H1 (cell line): ENCODE measurements at regions not wholly inside any gene's neighbourhood (a gene's known extent, or its start where the extent isn't known, plus 50 kb on each side); places are given as distances from the start of the nearest gene placed in this dataset.

Source experiments
- CTCF ChIA-PET: fragments of 300-600 bp; sonication (Branson Sonifier 250); formaldehyde crosslinking; loops from one replicate; lab custom pipeline; 2021; ENCODE audit not compliant: partially characterized antibody; lab: Charles Lee
- POLR2A ChIA-PET: fragments of 300-600 bp; sonication (Branson Sonifier 250); formaldehyde crosslinking; loops from one replicate; lab custom pipeline; 2021; ENCODE audit warnings: inconsistent platforms; ENCODE audit not compliant: partially characterized antibody; lab: Charles Lee
- DNase-seq, 2 experiments: peaks; one replicate each; pipeline versions ENCODE4 v3.0.0 to v3.0.0-alpha.2; 2010 to 2022; ENCODE audit warnings: low spot score in 2 of 2, low read depth in 1 of 2, mixed read lengths in 1 of 2
- FAIRE-seq: peaks from 2 replicates; lab custom pipeline; 2011; peaks lifted over from hg19 to GRCh38; lab: Jason Lieb, UNC
- H2AFZ ChIP-seq: 2 replicates; pipeline ENCODE4 v1.8.1; 2012; ENCODE audit warnings: low read length, inconsistent platforms
- H2AK5ac ChIP-seq: 2 replicates; pipeline ENCODE4 v1.6.1; 2013; ENCODE audit warnings: low read depth, low read length
- H2BK120ac ChIP-seq: replicated peaks from 2 replicates; pipeline ENCODE3; 2013; ENCODE audit warnings: low read depth, low read length, inconsistent platforms
- H2BK12ac ChIP-seq: 2 replicates; pipeline ENCODE4 v1.6.1; 2013; ENCODE audit warnings: low read depth, low read length
- H2BK15ac ChIP-seq: 2 replicates; pipeline ENCODE4 v1.6.1; 2013; ENCODE audit warnings: low read length
- H2BK20ac ChIP-seq: 2 replicates; pipeline ENCODE4 v1.6.1; 2013; ENCODE audit warnings: low read length
- H2BK5ac ChIP-seq: 2 replicates; pipeline ENCODE4 v1.6.1; 2013; ENCODE audit warnings: low read depth, low read length
- H3K14ac ChIP-seq: 2 replicates; pipeline ENCODE4 v1.6.1; 2013; ENCODE audit warnings: inconsistent platforms; ENCODE audit not compliant: insufficient read length
- H3K18ac ChIP-seq: 2 replicates; pipeline ENCODE4 v1.6.1; 2013; ENCODE audit warnings: low read length; ENCODE audit errors: extremely low read depth
- H3K23ac ChIP-seq: 2 replicates; pipeline ENCODE4 v1.6.1; 2013; ENCODE audit warnings: inconsistent platforms; ENCODE audit not compliant: insufficient read length
- H3K23me2 ChIP-seq: 2 replicates; pipeline ENCODE4 v1.6.1; 2013; ENCODE audit warnings: low read depth, low read length
- H3K27ac ChIP-seq: 2 replicates; pipeline ENCODE4 v1.6.1; 2011; ENCODE audit warnings: low read depth, low read length, inconsistent platforms
- H3K27me3 ChIP-seq, 4 experiments: replicated peaks in 1 of 4; 1 replicate in 1 of 4; 2 replicates in 3 of 4; pipeline versions ENCODE4 v1.6.1 to v1.8.1; 2011 to 2013; ENCODE audit warnings: low read length in 3 of 4, mild to moderate bottlenecking in 3 of 4, inconsistent platforms in 2 of 4, mixed read lengths in 2 of 4, moderate library complexity in 1 of 4; ENCODE audit not compliant: control insufficient read depth in 3 of 4, insufficient read depth in 3 of 4; ENCODE audit errors: extremely low read depth in 1 of 4
- H3K36me3 ChIP-seq, 4 experiments: 2 replicates each; pipeline versions ENCODE4 v1.6.1 to v1.8.1; 2011 to 2013; ENCODE audit warnings: mild to moderate bottlenecking in 4 of 4, low read length in 3 of 4, moderate library complexity in 2 of 4, control low read depth in 1 of 4, inconsistent platforms in 1 of 4; ENCODE audit not compliant: insufficient read depth in 4 of 4, control insufficient read depth in 2 of 4
- H3K4ac ChIP-seq: replicated peaks from 2 replicates; pipeline ENCODE3; 2013; ENCODE audit warnings: low read length, low read depth, mixed read lengths, inconsistent platforms; ENCODE audit not compliant: insufficient read length
- H3K4me1 ChIP-seq, 4 experiments: replicated peaks in 1 of 4; 1 replicate in 1 of 4; 2 replicates in 3 of 4; pipeline versions ENCODE4 v1.6.1 to v1.8.1; 2011 to 2013; ENCODE audit warnings: low read length in 3 of 4, inconsistent platforms in 2 of 4, mixed read lengths in 1 of 4; ENCODE audit not compliant: insufficient read depth in 4 of 4, control insufficient read depth in 3 of 4
- H3K4me2 ChIP-seq, 2 experiments: 2 replicates each; pipeline versions ENCODE4 v1.6.1 to v1.8.1; 2011 to 2013; ENCODE audit warnings: low read depth in 2 of 2, low read length in 2 of 2, control low read depth in 1 of 2, inconsistent platforms in 1 of 2, mild to moderate bottlenecking in 1 of 2; ENCODE audit not compliant: insufficient read depth in 1 of 2
- H3K4me3 ChIP-seq, 4 experiments: fragments of 200-600, 300-600 bp in 1 of 4; sonication (generic), shearing (Covaris generic), sonication (Bioruptor Twin) in 1 of 4; 2 replicates each; pipeline versions ENCODE4 v1.5.1 to v1.8.1; 2011 to 2016; ENCODE audit warnings: low read length in 4 of 4, low read depth in 3 of 4, control low read depth in 2 of 4, inconsistent platforms in 2 of 4, mild to moderate bottlenecking in 2 of 4, mixed read lengths in 1 of 4, moderate library complexity in 1 of 4; ENCODE audit not compliant: insufficient read depth in 2 of 4; ENCODE audit errors: extremely low read depth in 1 of 4
- H3K56ac ChIP-seq: replicated peaks from 2 replicates; pipeline ENCODE3; 2013; ENCODE audit warnings: low read depth, mild to moderate bottlenecking, mixed read lengths, low read length, inconsistent platforms; ENCODE audit not compliant: insufficient read length
- H3K79me1 ChIP-seq: 2 replicates; pipeline ENCODE4 v1.6.1; 2013; ENCODE audit warnings: low read depth, low read length, control low read depth
- H3K79me2 ChIP-seq, 2 experiments: 2 replicates each; pipeline versions ENCODE4 v1.6.1 to v1.8.1; 2012 to 2013; ENCODE audit warnings: low read length in 2 of 2, mild to moderate bottlenecking in 2 of 2, inconsistent platforms in 1 of 2; ENCODE audit not compliant: insufficient read depth in 2 of 2, control insufficient read depth in 1 of 2
- H3K9ac ChIP-seq, 4 experiments: replicated peaks in 1 of 4; 1 replicate in 1 of 4; 2 replicates in 3 of 4; pipeline versions ENCODE4 v1.6.1 to v1.8.1; 2011 to 2013; ENCODE audit warnings: low read depth in 3 of 4, low read length in 3 of 4, control low read depth in 2 of 4, mild to moderate bottlenecking in 2 of 4, moderate library complexity in 2 of 4, inconsistent platforms in 1 of 4; ENCODE audit errors: extremely low read depth in 1 of 4
- H3K9me3 ChIP-seq, 2 experiments: 2 replicates each; pipeline versions ENCODE4 v1.6.1 to v1.8.1; 2012 to 2013; ENCODE audit warnings: mild to moderate bottlenecking in 2 of 2, moderate library complexity in 2 of 2, control low read depth in 1 of 2, inconsistent platforms in 1 of 2, low read depth in 1 of 2, low read length in 1 of 2, mixed read lengths in 1 of 2; ENCODE audit not compliant: insufficient read depth in 2 of 2
- H4K20me1 ChIP-seq, 2 experiments: replicated peaks in 1 of 2; 2 replicates each; pipeline versions ENCODE3 to v1.8.1; 2011 to 2013; ENCODE audit warnings: inconsistent platforms in 2 of 2, low read length in 2 of 2, mild to moderate bottlenecking in 1 of 2; ENCODE audit not compliant: insufficient read depth in 2 of 2, control insufficient read depth in 1 of 2
- H4K5ac ChIP-seq: 2 replicates; pipeline ENCODE4 v1.6.1; 2013; ENCODE audit warnings: low read length, low read depth, mixed read lengths, inconsistent platforms; ENCODE audit not compliant: insufficient read length
- H4K8ac ChIP-seq: 2 replicates; pipeline ENCODE4 v1.8.0; 2013; ENCODE audit warnings: mild to moderate bottlenecking, moderate library complexity, low read length, inconsistent platforms; ENCODE audit not compliant: insufficient read depth; ENCODE audit errors: extremely low read depth
- H4K91ac ChIP-seq: replicated peaks from 2 replicates; pipeline ENCODE3; 2013; ENCODE audit warnings: low read length, mixed read lengths, inconsistent platforms; ENCODE audit not compliant: insufficient read length
- BCL11A ChIP-seq, 2 experiments: IDR thresholded peaks; one replicate each; pipeline ENCODE4 v1.6.1; 2011; ENCODE audit warnings: low read depth in 2 of 2, low read length in 2 of 2, mild to moderate bottlenecking in 2 of 2
- BRCA1 ChIP-seq: IDR thresholded peaks from 2 replicates; pipeline ENCODE4 v1.6.1; 2012; ENCODE audit warnings: low read depth, low read length, improper control_type of control experiment
- CHD2 ChIP-seq: IDR thresholded peaks from 2 replicates; pipeline ENCODE4 v1.6.1; 2012; ENCODE audit warnings: low read length, improper control_type of control experiment
- CREB1 ChIP-seq: IDR thresholded peaks from 2 replicates; pipeline ENCODE4 v1.6.1; 2012; ENCODE audit warnings: inconsistent platforms
- POLR2A ChIP-seq, 2 experiments: IDR thresholded peaks; 1 replicate in 1 of 2; 2 replicates in 1 of 2; pipeline ENCODE4 v1.6.1; 2011; ENCODE audit warnings: low read depth in 2 of 2, low read length in 2 of 2, mild to moderate bottlenecking in 2 of 2; ENCODE audit errors: control extremely low read depth in 1 of 2
- RXRA ChIP-seq: IDR thresholded peaks from 2 replicates; pipeline ENCODE4 v1.6.1; 2011; ENCODE audit warnings: low read depth, mild to moderate bottlenecking, low read length, moderate library complexity; ENCODE audit not compliant: insufficient read depth
- SIN3A ChIP-seq, 2 experiments: IDR thresholded peaks in 1 of 2; conservative IDR thresholded peaks in 1 of 2; 2 replicates each; pipeline ENCODE4 v1.6.1; 2011 to 2012; ENCODE audit warnings: low read length in 2 of 2, improper control_type of control experiment in 1 of 2, low read depth in 1 of 2, mild to moderate bottlenecking in 1 of 2
- SP2 ChIP-seq: IDR thresholded peaks from 2 replicates; pipeline ENCODE4 v1.6.1; 2012; ENCODE audit warnings: mild to moderate bottlenecking, low read length, inconsistent platforms
- TAF7 ChIP-seq: optimal IDR thresholded peaks from 2 replicates; pipeline ENCODE3; 2011; ENCODE audit warnings: low read depth, mild to moderate bottlenecking, inconsistent platforms, low read length, moderate library complexity, borderline replicate concordance
- WGBS, 2 experiments: shearing (Covaris generic) in 1 of 2; methylation state at CpG; one replicate each; pipeline versions ENCODE4 v1.1.6 to v1.1.7; 2013 to 2015; ENCODE audit warnings: low lambda C conversion rate in 2 of 2, mixed read lengths in 2 of 2, inconsistent platforms in 1 of 2, low coverage in 1 of 2, missing lambda C conversion rate in 1 of 2; ENCODE audit not compliant: insufficient replicate concordance in 2 of 2, insufficient coverage in 1 of 2, insufficient read length in 1 of 2; ENCODE audit errors: extremely low coverage in 1 of 2, missing lambda C conversion rate in 1 of 2; 5-methylcytosine and 5-hydroxymethylcytosine counted together
- TF ChIP-seq, protein P1 (sequence below), 3 experiments: IDR thresholded peaks; 1 replicate in 2 of 3; 2 replicates in 1 of 3; pipeline versions ENCODE4 v1.5.1 to v1.6.1; 2011; ENCODE audit warnings: low read length in 3 of 3, mild to moderate bottlenecking in 3 of 3, inconsistent platforms in 2 of 3, low read depth in 1 of 3, moderate library complexity in 1 of 3; ENCODE audit not compliant: insufficient read depth in 1 of 3; ENCODE audit errors: control extremely low read depth in 1 of 3

DNA sequence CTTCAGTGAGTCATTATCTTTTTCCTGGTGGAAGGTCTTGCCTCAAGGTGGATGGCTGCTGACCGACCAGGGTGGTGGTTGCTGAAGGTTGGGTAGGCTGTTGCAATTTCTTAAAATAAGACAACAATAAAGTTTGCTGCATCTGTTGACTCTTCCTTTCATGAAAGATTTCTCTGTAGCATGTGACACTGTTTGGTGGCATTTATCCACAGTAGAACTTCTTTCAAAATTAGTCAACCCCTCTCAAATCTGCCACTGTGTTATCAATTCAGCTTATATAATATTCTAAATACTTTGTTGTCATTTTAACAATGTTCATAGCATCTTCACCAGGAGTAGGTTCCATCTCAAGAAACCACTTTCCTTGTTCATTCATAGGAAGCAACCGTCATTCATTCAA is 66.8 kb upstream of the ATXN1 start:
- FAIRE-seq = no peak
- POLR2A ChIA-PET = no interaction called here

More for the DNA sequence above, 66.8 kb upstream of the ATXN1 start:
- H4K20me1 ChIP-seq = no peaks in the 10 kb centered on the region
- H3K4me1 ChIP-seq = peaks cover 0 to 3% (median under 1%) of the 10 kb centered on the region in 4 experiments; a peak in 2 of 7 replicates
- no peak overlapping the region for H2BK15ac ChIP-seq
- no peak overlapping the region for H3K56ac ChIP-seq
- TF ChIP-seq CREB1 (no peak), SIN3A (conservative IDR thresholded peaks at IDR 0.05 in 1 of 2, IDR thresholded peaks at IDR 0.05 in 1 of 2; ENCODE audit: low read depth in 1 of 2, low read length in 2 of 2) (no peak), BRCA1 (no peak), TAF7 (no peak), POLR2A (IDR thresholded peaks at IDR 0.05; ENCODE audit: control extremely low read depth in 1 of 2, low read depth in 2 of 2, low read length in 2 of 2) (no peak), RXRA (no peak), BCL11A (IDR thresholded peaks at IDR 0.05; ENCODE audit: low read depth in 2 of 2, low read length in 2 of 2) (no peak), SP2 (no peak), CHD2 (no peak)
- TF ChIP-seq, protein P1, sequence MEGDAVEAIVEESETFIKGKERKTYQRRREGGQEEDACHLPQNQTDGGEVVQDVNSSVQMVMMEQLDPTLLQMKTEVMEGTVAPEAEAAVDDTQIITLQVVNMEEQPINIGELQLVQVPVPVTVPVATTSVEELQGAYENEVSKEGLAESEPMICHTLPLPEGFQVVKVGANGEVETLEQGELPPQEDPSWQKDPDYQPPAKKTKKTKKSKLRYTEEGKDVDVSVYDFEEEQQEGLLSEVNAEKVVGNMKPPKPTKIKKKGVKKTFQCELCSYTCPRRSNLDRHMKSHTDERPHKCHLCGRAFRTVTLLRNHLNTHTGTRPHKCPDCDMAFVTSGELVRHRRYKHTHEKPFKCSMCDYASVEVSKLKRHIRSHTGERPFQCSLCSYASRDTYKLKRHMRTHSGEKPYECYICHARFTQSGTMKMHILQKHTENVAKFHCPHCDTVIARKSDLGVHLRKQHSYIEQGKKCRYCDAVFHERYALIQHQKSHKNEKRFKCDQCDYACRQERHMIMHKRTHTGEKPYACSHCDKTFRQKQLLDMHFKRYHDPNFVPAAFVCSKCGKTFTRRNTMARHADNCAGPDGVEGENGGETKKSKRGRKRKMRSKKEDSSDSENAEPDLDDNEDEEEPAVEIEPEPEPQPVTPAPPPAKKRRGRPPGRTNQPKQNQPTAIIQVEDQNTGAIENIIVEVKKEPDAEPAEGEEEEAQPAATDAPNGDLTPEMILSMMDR (IDR thresholded peaks at IDR 0.05; ENCODE audit: control extremely low read depth in 1 of 3, insufficient read depth in 1 of 3, low read depth in 1 of 3, low read length in 3 of 3) = no peak
- H3K18ac ChIP-seq = no peak overlapping the region
- no peak overlapping the region for H3K4ac ChIP-seq
- no peaks in the 10 kb centered on the region for H3K27me3 ChIP-seq
- H3K14ac ChIP-seq = no peak overlapping the region
- H3K23me2 ChIP-seq = no peaks in the 10 kb centered on the region
- H4K8ac ChIP-seq = no peak overlapping the region
- WGBS, 2 experiments = 89% methylated on average over 2 of the region's 2 CpGs; no CpG with 5 or more reads in 1 of the 2 experiments
- H3K79me1 ChIP-seq = no peaks in the 10 kb centered on the region
- DNase-seq = no peak
- H2BK120ac ChIP-seq = no peak overlapping the region
- H3K9ac ChIP-seq = no peak overlapping the region
- H3K36me3 ChIP-seq = no peaks in the 10 kb centered on the region
- no peaks in the 10 kb centered on the region for H3K79me2 ChIP-seq
- no peak overlapping the region for H4K91ac ChIP-seq
- H3K4me3 ChIP-seq = no peak overlapping the region
- H2AFZ ChIP-seq = no peak overlapping the region
- H2AK5ac ChIP-seq = no peak overlapping the region
- CTCF ChIA-PET = interaction anchor here (0.9 to 1.6 kb wide), 3 partner anchors 9 to 314 kb away, joined by 3 to 6 read pairs (median 3); no protein-coding TSS in a partner anchor
- no peak overlapping the region for H3K27ac ChIP-seq
- H2BK5ac ChIP-seq = no peak overlapping the region
- no peak overlapping the region for H2BK20ac ChIP-seq
- H3K9me3 ChIP-seq = no peaks in the 10 kb centered on the region
- H4K5ac ChIP-seq = no peak overlapping the region
- no peak overlapping the region for H2BK12ac ChIP-seq
- H3K23ac ChIP-seq = no peak overlapping the region
- H3K4me2 ChIP-seq = no peak overlapping the region
